HEK293T (cell line): ENCODE measurements at regions not wholly inside any gene's neighbourhood (a gene's known extent, or its start where the extent isn't known, plus 50 kb on each side); places are given as distances from the start of the nearest gene placed in this dataset.

ENCODE experiments used
- ARNT ChIP-seq: fragments of 450-650 bp; IDR thresholded peaks from 2 replicates; pipeline ENCODE4 v1.6.1; 2017; ENCODE audit warnings: mild to moderate bottlenecking
- BHLHE40 ChIP-seq: fragments of 450-650 bp; IDR thresholded peaks from 2 replicates; pipeline ENCODE4 v1.6.1; 2016; ENCODE audit warnings: mild to moderate bottlenecking, moderate library complexity, borderline replicate concordance
- CTBP1 ChIP-seq: fragments of 450-650 bp; IDR thresholded peaks from 2 replicates; pipeline ENCODE4 v1.6.1; 2016; ENCODE audit warnings: borderline replicate concordance
- ELF4 ChIP-seq: fragments of 450-650 bp; IDR thresholded peaks from 2 replicates; pipeline ENCODE4 v1.6.1; 2017; ENCODE audit warnings: antibody characterized with exemption
- FOXA1 ChIP-seq: fragments of 450-650 bp; IDR thresholded peaks from 2 replicates; pipeline ENCODE4 v1.6.1; 2016; ENCODE audit warnings: mild to moderate bottlenecking
- FOXK2 ChIP-seq: fragments of 450-650 bp; IDR thresholded peaks from 2 replicates; pipeline ENCODE4 v1.6.1; 2016; ENCODE audit warnings: mild to moderate bottlenecking
- HDGF ChIP-seq: fragments of 450-650 bp; IDR thresholded peaks from 2 replicates; pipeline ENCODE4 v1.6.1; 2017; ENCODE audit warnings: antibody characterized with exemption, borderline replicate concordance
- L3MBTL2 ChIP-seq: fragments of 450-650 bp; conservative IDR thresholded peaks from 2 replicates; pipeline ENCODE4 v1.6.1; 2016; ENCODE audit warnings: mild to moderate bottlenecking
- NFRKB ChIP-seq: fragments of 450-650 bp; IDR thresholded peaks from 2 replicates; pipeline ENCODE4 v1.6.1; 2016; ENCODE audit warnings: mild to moderate bottlenecking, moderate library complexity
- SP1 ChIP-seq: fragments of 450-650 bp; IDR thresholded peaks from 2 replicates; pipeline ENCODE4 v1.6.1; 2017
- SUZ12 ChIP-seq: fragments of 450-650 bp; IDR thresholded peaks from 2 replicates; pipeline ENCODE4 v1.6.1; 2016; ENCODE audit warnings: mild to moderate bottlenecking
- TARDBP ChIP-seq: fragments of 450-650 bp; IDR thresholded peaks from 2 replicates; pipeline ENCODE4 v1.6.1; 2016
- ZNF384 ChIP-seq: fragments of 450-650 bp; IDR thresholded peaks from 2 replicates; pipeline ENCODE4 v1.6.1; 2016
- TF ChIP-seq, protein P1 (sequence below): fragments of 450-650 bp; IDR thresholded peaks from 2 replicates; pipeline ENCODE4 v1.6.1; 2016

DNA sequence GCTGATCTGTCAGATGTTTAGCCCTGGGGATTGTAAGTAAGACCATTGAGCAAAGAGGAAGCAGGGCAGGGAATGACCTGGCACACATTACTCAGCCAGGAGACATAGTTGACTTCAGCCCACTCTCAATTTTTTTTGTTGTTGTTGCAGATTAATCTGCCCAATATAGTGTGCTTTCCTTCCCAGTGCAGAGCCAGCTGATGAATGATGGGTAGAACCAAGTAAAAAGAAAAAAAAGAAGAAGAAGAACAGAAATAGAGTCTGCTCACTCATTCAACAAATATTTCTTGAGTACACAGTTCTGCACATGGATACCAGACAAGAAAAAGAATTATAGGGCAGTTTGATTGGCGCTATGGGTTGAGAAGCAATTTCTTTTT lies 292.7 kb downstream of the ETS1 start:
- TF ChIP-seq BHLHE40 (no peak), SP1 (no peak), ARNT (no peak), FOXK2 (no peak), ZNF384 (no peak), FOXA1 (no peak), L3MBTL2 (no peak), TARDBP (no peak), CTBP1 (no peak), ELF4 (no peak), SUZ12 (no peak), HDGF (no peak), NFRKB (no peak)
- TF ChIP-seq, protein P1, sequence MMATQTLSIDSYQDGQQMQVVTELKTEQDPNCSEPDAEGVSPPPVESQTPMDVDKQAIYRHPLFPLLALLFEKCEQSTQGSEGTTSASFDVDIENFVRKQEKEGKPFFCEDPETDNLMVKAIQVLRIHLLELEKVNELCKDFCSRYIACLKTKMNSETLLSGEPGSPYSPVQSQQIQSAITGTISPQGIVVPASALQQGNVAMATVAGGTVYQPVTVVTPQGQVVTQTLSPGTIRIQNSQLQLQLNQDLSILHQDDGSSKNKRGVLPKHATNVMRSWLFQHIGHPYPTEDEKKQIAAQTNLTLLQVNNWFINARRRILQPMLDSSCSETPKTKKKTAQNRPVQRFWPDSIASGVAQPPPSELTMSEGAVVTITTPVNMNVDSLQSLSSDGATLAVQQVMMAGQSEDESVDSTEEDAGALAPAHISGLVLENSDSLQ: no peak
